HG03457 (cell line): ENCODE measurements at regions not wholly inside any gene's neighbourhood (a gene's known extent, or its start where the extent isn't known, plus 50 kb on each side); places are given as distances from the start of the nearest gene placed in this dataset.
"Not testable (repeated sequence)": the region's sequence is repeated elsewhere in the genome, so short reads cannot be mapped to it uniquely, and the experiment has no call there.

ENCODE experiments used
- ATAC-seq: cut with Tn5 transposase; IDR thresholded peaks from one replicate; pipeline ENCODE4 v1.9.1; 2021; ENCODE audit warnings: moderate number of reproducible peaks; ENCODE audit not compliant: unreplicated experiment

DNA sequence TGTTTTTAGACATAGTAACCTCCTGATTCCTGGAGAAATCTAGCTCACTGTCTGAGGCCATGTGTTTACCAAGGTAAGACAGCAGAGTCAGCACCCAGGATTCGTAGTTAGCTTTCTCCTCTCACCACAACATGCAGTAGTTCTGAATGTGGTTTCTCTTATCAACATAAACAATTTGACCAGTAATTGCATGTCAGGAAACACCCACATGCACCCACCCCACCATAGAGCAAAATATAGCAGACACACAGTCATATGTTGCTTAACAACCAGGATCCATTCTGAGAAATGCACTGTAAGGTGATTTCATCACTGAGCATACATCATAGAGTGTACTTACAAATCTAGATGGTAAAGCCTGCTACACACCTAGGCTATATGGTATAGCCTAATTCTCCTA, 1004.0 kb downstream of the ANKRD7 start:
- ATAC-seq: no peak

DNA sequence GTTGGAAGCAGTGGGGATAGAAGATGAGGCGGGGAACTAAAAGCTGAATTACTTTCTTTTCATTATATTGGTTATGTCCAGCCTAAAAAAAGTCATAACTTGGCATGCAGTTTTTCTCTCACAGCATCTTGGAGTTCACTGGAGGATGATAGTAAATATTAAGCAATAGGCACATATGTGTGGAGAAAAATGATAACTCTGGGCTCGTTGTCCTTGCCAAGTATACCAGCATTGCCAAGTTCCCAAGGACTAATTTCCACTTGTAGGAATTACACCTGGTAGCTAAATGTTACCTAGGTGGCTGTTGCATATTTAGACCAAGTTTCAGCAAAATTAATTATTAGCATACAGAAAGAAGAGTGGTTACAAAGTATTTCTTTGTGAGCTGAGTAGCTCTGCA, 1007.6 kb downstream of the ANKRD7 start:
- ATAC-seq: no peak

GRCh38 chr7:119233015-119233414, 1008.5 kb downstream of the ANKRD7 start:
- no peak for ATAC-seq

DNA sequence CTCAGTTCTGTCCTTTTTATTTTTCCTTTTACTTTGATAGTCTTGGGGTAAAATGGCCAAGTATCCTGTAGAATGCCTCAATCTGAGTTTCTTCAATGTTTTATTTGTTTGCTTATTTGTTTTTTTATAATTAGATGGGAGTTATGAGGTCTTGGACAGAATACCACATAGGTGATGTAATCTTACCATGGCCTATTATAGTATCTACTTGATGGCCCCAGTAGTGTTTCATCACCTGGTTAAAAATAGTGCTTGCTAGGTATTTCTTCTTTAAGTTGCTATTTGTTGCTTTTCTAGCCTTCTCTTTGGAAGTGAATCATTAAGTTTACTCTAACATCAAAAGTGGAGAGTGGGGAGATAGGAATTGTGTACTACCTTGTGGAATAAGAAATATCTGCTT, 1020.0 kb upstream of the KCND2 start:
- ATAC-seq: no peak

- no peak for ATAC-seq
Measured at GRCh38 chr7:119254742-119255141, 1018.2 kb upstream of the KCND2 start.

DNA sequence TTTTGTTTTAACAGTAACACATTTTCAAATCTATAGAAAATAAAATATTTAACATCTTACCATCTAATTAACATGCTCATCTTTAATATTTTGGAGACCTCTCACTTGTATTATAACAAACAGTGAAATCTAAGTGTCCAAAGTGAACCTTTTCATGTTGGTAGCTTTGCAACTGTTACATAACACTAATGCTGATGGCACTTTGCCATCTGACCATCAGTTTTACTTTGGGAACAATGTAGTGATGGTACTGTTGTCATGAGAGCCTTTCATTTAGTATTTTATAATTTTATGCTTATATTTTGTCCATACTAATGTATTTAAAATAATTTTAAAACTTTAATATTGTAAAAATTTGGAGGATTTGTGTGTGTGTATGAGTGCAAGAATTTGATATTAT, 1017.0 kb upstream of the KCND2 start:
- no peak for ATAC-seq

GRCh38 chr7:119256446-119257131, 1016.4 kb upstream of the KCND2 start:
- no peak for ATAC-seq

- not testable (repeated sequence) for ATAC-seq
Measured at GRCh38 chr7:119266790-119267189, 1006.2 kb upstream of the KCND2 start.

DNA sequence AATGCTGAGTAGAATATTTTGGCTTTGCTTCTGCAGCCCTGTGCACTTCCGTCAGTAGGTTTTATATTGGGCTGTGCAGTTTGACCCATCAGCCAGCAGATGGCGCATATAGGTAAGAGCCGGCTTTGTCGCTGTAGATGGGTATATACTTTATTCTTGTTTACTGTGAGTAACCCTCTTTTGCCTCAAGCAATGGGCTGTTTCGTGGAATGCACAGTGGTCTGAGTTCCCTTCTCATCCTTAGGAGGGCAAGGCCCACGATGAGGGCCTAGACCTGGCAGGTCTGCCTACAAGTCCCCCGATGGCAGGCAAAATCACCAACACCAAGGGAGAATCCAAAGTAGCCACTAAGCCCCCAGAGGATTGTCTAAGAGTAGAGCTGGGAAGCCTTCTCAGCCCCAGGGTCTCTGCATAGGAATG, 1002.9 kb upstream of the KCND2 start:
- ATAC-seq: peak; percentile 98

DNA sequence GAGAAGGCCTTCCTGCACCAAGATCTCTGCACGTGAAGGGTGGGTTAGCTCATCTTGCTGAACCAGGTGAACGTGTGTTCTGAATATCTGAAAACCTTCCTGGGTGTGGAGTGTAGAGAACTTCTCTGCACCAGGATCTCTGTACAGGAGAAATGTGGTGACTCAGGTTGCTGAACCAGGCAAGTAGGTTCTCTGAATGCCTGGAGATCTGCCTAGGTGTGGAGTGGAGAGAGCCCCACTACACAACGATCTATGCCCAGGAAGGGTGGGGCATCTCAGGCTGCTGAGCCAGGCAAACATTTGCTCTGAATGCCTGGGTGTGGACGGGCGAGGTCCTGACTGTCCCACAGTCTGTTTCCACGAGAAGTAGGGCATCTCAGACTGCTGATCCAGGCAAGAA, 1002.3 kb upstream of the KCND2 start:
- ATAC-seq: no peak

DNA sequence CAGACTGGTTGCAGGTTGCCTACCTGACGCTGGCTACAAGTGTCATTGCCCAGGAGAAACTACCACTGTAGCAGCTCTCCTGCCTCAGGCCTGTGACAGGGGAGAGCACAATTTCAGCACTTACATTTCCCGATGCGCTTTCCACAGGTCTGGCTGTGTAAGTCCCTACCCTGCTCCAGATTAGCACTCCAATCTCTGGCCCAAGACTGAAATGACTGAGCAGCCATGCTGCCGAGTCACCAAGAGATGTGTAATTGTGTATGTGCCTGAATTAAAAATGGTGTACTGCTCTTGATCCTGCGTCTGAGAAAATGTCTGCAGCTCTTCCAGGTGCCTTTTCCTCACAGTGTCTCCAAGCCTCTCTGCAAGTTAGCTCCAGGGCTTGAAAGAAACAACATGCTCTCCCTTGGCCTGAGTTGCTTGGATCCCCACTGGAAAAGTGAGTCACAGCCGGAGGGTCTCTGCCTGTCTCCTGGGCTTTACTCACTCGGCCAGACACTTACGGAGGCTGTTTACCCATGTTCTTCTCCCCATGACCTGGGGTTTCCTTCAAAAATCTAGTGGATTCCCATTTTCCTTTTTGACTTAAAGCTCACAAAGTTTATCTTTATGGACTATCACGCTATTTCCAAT, 1001.7 kb upstream of the KCND2 start:
- no peak for ATAC-seq

GRCh38 chr7:119281181-119281846, 991.7 kb upstream of the KCND2 start:
- no peak for ATAC-seq

GRCh38 chr7:119283353-119283752, 989.6 kb upstream of the KCND2 start:
- ATAC-seq: no peak

- ATAC-seq: no peak
Measured at GRCh38 chr7:119288416-119288815, 984.6 kb upstream of the KCND2 start.

GRCh38 chr7:119300341-119300740, 972.6 kb upstream of the KCND2 start:
- not testable (repeated sequence) for ATAC-seq

DNA sequence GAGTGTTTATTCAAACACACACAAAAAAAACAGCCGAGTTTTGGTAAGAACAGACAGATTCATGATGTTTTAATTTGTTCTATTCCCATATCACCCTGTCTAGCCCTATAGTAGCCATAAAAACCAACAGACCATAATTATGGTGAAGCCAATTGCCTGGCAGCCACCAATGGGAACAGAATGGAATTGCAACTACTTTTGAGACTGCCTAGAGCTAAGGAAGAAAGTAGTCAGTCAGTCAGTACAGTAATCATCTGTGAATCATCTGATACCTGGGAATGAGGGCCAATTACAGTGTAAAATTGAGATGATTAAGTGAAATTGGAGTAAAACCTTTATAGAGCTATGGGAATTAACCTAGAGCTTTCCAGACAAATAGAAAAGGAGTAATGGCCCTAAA, 952.7 kb upstream of the KCND2 start:
- ATAC-seq: no peak

- no peak for ATAC-seq
Measured at GRCh38 chr7:119329715-119330114, 943.3 kb upstream of the KCND2 start.

DNA sequence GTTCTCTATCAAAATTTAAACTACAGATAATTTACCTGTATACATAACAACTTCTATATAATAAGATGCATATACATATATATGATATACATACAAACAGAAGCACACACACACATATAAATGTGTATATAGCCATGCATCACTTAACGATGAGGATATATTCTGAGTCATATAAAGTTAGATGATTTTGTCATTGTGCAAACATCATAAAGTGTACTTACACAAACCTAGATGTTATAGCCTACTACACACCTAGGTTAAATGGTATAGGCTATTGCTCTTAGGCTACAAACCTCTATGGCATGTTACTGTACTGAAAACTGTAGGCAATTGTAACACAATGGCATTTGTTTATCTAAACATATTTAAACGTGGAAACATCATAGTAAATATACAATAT, 937.6 kb upstream of the KCND2 start:
- ATAC-seq: no peak

GRCh38 chr7:119341822-119342221, 931.2 kb upstream of the KCND2 start:
- ATAC-seq: no peak

DNA sequence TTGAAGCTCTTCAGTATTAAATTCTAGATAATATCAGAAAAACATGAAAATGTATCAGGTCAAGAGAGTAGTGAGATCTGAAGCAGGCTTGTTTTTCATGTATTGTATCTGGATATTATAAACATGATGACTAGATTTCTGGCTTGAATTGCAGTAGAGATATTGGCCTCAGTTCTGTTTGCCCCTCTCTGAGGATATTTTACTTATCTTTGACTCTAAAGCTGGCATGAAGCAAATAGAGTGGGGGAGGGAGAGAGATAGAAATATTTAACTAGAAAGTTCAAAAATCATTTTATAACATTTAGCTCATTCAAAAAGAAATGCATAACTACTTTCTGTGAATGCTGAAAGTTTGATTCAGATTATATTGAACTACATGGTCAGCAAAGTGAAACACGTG, 929.7 kb upstream of the KCND2 start:
- no peak for ATAC-seq

DNA sequence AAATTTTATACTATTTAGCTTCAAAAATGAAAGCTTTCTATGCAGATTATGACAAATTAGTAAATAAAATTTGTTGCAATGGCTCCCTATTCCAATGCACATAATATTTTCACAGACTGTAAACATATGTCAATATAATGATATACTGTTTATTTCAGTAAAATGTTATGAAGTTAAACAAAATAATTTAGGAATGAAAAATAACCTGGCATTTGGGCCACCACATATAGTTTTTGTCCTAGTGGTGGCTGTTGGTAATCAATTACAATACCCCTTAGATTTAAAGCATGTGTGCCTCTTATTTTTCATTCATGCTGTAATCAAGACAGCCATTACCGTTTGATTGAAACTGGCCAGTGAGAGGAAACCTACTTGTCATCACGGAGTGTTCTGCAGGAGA, 928.5 kb upstream of the KCND2 start:
- ATAC-seq: no peak

DNA sequence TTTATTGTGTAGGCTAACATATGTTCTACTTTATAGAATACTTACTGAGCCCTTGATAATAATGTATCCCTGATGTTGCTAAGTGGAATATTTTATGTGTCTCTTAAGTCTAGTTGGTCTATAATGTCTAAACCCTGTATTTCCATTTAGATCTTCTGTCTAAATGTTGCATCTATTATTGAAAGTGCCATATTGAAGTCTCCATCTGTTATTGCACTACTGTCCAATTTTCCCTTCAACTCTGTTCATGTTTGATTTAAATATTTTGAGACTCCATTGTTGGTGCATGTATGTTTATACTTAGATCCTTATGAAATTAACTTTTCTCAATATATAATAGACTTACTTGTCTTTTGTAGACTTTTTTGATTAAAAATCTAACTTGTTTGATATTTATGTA, 924.5 kb upstream of the KCND2 start:
- ATAC-seq: no peak
